Panc1 (cell line): ENCODE measurements at regions not wholly inside any gene's neighbourhood (a gene's known extent, or its start where the extent isn't known, plus 50 kb on each side); places are given as distances from the start of the nearest gene placed in this dataset.

Source experiments
- ATAC-seq: fragments of 200-7000 bp; cut with Tn5 transposase; 2 replicates; pipeline ENCODE4 v1.9.1; 2020; ENCODE audit warnings: mild to moderate bottlenecking, moderate library complexity
- BruUV-seq: library from RNA; stranded (reverse); fragments of 400-500 nt; replicated peaks from 2 replicates; lab custom pipeline; 2021; lab: Mats Ljungman, UMichigan
- CTCF ChIA-PET: fragments of 300-600 bp; sonication (Branson Sonifier 250); formaldehyde crosslinking; loops from one replicate; lab custom pipeline; 2022; ENCODE audit warnings: antibody characterized with exemption; lab: Charles Lee
- POLR2A ChIA-PET: fragments of 300-600 bp; sonication (Branson Sonifier 250); formaldehyde crosslinking; loops from one replicate; lab custom pipeline; 2022; ENCODE audit warnings: antibody characterized with exemption; lab: Charles Lee
- DNase-seq: peaks from one replicate; pipeline ENCODE4 v3.0.0-alpha.2; 2010; ENCODE audit warnings: low read depth, low spot score
- H3K27ac ChIP-seq: 2 replicates; pipeline ENCODE4 v1.5.1; 2011; ENCODE audit warnings: mild to moderate bottlenecking, low read length, inconsistent platforms
- H3K27me3 ChIP-seq: fragments of 200-500 bp; sonication (Bioruptor generic); 2 replicates; pipeline ENCODE4 v1.6.0; 2014; ENCODE audit warnings: low read length, inconsistent platforms; ENCODE audit not compliant: control insufficient read depth, insufficient read depth
- H3K36me3 ChIP-seq: fragments of 200-500 bp; sonication (Bioruptor generic); 2 replicates; pipeline ENCODE4 v1.5.1; 2014; ENCODE audit warnings: inconsistent platforms, mild to moderate bottlenecking, low read length, moderate library complexity; ENCODE audit not compliant: control insufficient read depth, insufficient read depth
- H3K4me1 ChIP-seq: 2 replicates; pipeline ENCODE4 v1.5.1; 2011; ENCODE audit warnings: inconsistent platforms, mild to moderate bottlenecking, low read length, moderate library complexity; ENCODE audit not compliant: control insufficient read depth, insufficient read depth
- H3K4me3 ChIP-seq, 2 experiments: 2 replicates each; pipeline ENCODE4 v1.5.1; 2011 to 2012; ENCODE audit warnings: low read depth in 2 of 2, low read length in 2 of 2, mild to moderate bottlenecking in 2 of 2, inconsistent platforms in 1 of 2, moderate library complexity in 1 of 2
- H3K9me3 ChIP-seq: fragments of 200-500 bp; sonication (Bioruptor generic); 2 replicates; pipeline ENCODE4 v1.5.1; 2014; ENCODE audit warnings: low read depth, mild to moderate bottlenecking, inconsistent platforms, low read length, moderate library complexity; ENCODE audit not compliant: control insufficient read depth, insufficient read depth
- CTCF ChIP-seq: fragments of 450-650 bp; IDR thresholded peaks from 2 replicates; pipeline ENCODE4 v1.5.1; 2017; ENCODE audit warnings: mild to moderate bottlenecking
- POLR2AphosphoS5 ChIP-seq: IDR thresholded peaks from 2 replicates; pipeline ENCODE4 v1.6.1; 2012; ENCODE audit warnings: mild to moderate bottlenecking, low read depth, low read length, moderate library complexity
- REST ChIP-seq, 2 experiments: IDR thresholded peaks; 2 replicates each; pipeline ENCODE4 v1.6.1; 2011 to 2012; ENCODE audit warnings: low read depth in 2 of 2, control low read depth in 1 of 2, low read length in 1 of 2, mild to moderate bottlenecking in 1 of 2, moderate library complexity in 1 of 2; ENCODE audit not compliant: insufficient read depth in 1 of 2
- SIN3A ChIP-seq: IDR thresholded peaks from 2 replicates; pipeline ENCODE4 v1.6.1; 2012; ENCODE audit warnings: low read depth, mild to moderate bottlenecking, low read length, moderate library complexity, borderline replicate concordance; ENCODE audit not compliant: insufficient read depth
- TCF7L2 ChIP-seq: IDR thresholded peaks from 2 replicates; pipeline ENCODE4 v1.6.1; 2011; ENCODE audit warnings: mild to moderate bottlenecking, low read depth, low read length, inconsistent platforms
- in situ Hi-C: cut with HindIII; loops from 2 replicates; pipeline ENCODE4 v1.10.0; 2016; ENCODE audit warnings: low sequenced_read_pairs, low pct_unique_long_range_greater_than_20kb
- intact Hi-C: fragments of 100-400 bp; cut with micrococcal nuclease; formaldehyde crosslinking; loops from one replicate; pipeline ENCODE4 v1.10.0; 2022; ENCODE audit not compliant: unreplicated experiment

- no TSS peak for BruUV-seq
- CTCF ChIA-PET: no interaction called here
- no peaks in the 10 kb centered on the region for H3K27me3 ChIP-seq
- no peaks in the 10 kb centered on the region for H3K9me3 ChIP-seq
- in situ Hi-C loops (no loop called here), intact Hi-C loops (no loop called here)
- no peaks in the 10 kb centered on the region for H3K4me1 ChIP-seq
- TF ChIP-seq CTCF (no peak), SIN3A (no peak)
- no peak for ATAC-seq
- no peak for DNase-seq
- H3K36me3 ChIP-seq: no peaks in the 10 kb centered on the region
- POLR2A ChIA-PET: no interaction called here
- H3K4me3 ChIP-seq: no peak overlapping the region
- H3K27ac ChIP-seq: no peak overlapping the region
These were observed 800.5 kb upstream of the DIAPH2 start for GRCh38 chrX:95884186-95884585.

- DNase-seq (no peak), ATAC-seq (no peak)
- intact Hi-C loops (no loop called here), in situ Hi-C loops (no loop called here)
- no peak overlapping the region for H3K4me3 ChIP-seq
- no peaks in the 10 kb centered on the region for H3K4me1 ChIP-seq
- no peaks in the 10 kb centered on the region for H3K9me3 ChIP-seq
- H3K27me3 ChIP-seq: no peaks in the 10 kb centered on the region
- TF ChIP-seq REST (IDR thresholded peaks at IDR 0.05; ENCODE audit: insufficient read depth in 1 of 2, low read depth in 2 of 2, low read length in 1 of 2): no peak
- TF ChIP-seq TCF7L2: no peak
- ChIA-PET POLR2A (no interaction called here), CTCF (no interaction called here)
- no TSS peak for BruUV-seq
- no peak overlapping the region for H3K27ac ChIP-seq
- no peaks in the 10 kb centered on the region for H3K36me3 ChIP-seq
These were observed 799.6 kb upstream of the DIAPH2 start for GRCh38 chrX:95885074-95885473.

- Histone ChIP-seq H3K9me3 (no peaks in the 10 kb centered on the region), H3K4me3 (no peak overlapping the region), H3K4me1 (no peaks in the 10 kb centered on the region), H3K36me3 (no peaks in the 10 kb centered on the region), H3K27me3 (no peaks in the 10 kb centered on the region), H3K27ac (no peak overlapping the region)
- TF ChIP-seq REST (IDR thresholded peaks at IDR 0.05; ENCODE audit: insufficient read depth in 1 of 2, low read depth in 2 of 2, low read length in 1 of 2) (no peak), CTCF (no peak), SIN3A (no peak), POLR2AphosphoS5 (no peak), TCF7L2 (no peak)
- POLR2A ChIA-PET: no interaction called here
- no TSS peak for BruUV-seq
- intact Hi-C loops: no loop called here
- no peak for DNase-seq
- in situ Hi-C loops: no loop called here
- no peak for ATAC-seq
- CTCF ChIA-PET: no interaction called here
These were observed 795.4 kb upstream of the DIAPH2 start for GRCh38 chrX:95889279-95889678.
